GM12801 (cell line): ENCODE measurements at regions not wholly inside any gene's neighbourhood (a gene's known extent, or its start where the extent isn't known, plus 50 kb on each side); places are given as distances from the start of the nearest gene placed in this dataset.

Experiments
- TF ChIP-seq, protein P1 (sequence below): IDR thresholded peaks from one replicate; pipeline ENCODE4 v1.5.1; 2011; ENCODE audit warnings: control low read depth; ENCODE audit not compliant: insufficient read length; ENCODE audit errors: extremely low read depth

- TF ChIP-seq, protein P1, sequence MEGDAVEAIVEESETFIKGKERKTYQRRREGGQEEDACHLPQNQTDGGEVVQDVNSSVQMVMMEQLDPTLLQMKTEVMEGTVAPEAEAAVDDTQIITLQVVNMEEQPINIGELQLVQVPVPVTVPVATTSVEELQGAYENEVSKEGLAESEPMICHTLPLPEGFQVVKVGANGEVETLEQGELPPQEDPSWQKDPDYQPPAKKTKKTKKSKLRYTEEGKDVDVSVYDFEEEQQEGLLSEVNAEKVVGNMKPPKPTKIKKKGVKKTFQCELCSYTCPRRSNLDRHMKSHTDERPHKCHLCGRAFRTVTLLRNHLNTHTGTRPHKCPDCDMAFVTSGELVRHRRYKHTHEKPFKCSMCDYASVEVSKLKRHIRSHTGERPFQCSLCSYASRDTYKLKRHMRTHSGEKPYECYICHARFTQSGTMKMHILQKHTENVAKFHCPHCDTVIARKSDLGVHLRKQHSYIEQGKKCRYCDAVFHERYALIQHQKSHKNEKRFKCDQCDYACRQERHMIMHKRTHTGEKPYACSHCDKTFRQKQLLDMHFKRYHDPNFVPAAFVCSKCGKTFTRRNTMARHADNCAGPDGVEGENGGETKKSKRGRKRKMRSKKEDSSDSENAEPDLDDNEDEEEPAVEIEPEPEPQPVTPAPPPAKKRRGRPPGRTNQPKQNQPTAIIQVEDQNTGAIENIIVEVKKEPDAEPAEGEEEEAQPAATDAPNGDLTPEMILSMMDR: no peak
Observed at GRCh38 chr11:45502226-45502545, 163.2 kb downstream of the CHST1 start.

DNA sequence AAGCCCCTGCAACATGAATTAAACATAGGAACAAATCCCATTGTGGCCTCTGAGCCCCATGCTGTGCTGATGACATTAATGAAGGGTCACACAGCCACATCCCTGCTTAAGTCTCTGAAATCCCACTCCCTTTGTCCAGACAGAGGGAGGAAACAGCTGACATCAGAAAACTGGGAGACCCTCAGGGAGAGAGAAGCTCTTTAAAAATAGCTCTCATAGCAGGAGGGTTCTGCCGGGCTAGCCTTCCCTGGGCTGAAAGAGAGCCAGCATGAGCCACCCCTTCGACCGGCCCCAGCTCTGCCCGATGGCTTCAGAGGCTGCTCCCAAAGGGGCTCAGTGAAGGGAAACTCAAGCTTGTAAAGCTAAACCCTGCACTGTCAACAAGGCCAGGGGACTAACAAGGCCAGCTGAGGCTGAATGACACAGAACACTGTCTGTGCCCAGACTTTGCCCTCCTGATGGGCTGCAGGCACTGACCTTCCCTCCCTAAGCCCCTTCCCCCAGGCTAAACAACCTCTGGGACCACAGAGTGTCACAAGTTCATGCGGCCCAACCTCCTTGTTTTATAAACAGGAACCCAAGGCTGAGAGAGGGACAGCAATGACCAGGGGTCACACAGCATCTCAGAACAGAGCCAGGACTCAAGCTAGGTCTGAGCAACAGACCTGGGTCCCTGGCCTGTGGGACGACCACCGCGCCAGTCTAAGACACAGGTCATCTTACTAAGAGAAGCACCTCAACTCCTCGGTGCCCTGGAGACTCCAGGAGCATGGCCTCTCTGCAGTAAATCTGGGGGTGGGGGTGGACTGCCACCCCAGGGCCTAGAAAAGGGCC lies 163.8 kb downstream of the CHST1 start:
- TF ChIP-seq, protein P1: no peak

DNA sequence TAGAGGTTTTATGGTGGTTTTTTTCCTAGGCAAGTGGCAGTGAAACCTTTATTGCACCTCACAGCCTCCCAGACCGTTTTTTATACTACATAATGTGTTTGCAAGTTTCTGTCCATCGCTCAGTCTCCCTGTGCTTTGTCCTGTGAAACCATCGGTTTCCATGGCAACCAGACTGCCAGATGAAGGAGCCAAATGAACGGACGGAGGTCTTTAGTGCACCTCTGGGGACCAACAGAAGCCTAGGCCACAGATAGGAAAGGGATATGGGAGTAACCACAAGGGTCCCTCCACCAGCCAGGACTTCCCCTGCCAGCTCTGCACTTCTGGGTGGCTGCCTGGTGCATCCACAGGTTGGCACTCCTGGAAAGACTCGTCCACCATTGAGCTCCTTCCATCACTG lies 165.0 kb downstream of the CHST1 start:
- TF ChIP-seq, protein P1: no peak

- TF ChIP-seq, protein P1: no peak
Observed at GRCh38 chr11:45494738-45495137, 170.7 kb downstream of the CHST1 start.

DNA sequence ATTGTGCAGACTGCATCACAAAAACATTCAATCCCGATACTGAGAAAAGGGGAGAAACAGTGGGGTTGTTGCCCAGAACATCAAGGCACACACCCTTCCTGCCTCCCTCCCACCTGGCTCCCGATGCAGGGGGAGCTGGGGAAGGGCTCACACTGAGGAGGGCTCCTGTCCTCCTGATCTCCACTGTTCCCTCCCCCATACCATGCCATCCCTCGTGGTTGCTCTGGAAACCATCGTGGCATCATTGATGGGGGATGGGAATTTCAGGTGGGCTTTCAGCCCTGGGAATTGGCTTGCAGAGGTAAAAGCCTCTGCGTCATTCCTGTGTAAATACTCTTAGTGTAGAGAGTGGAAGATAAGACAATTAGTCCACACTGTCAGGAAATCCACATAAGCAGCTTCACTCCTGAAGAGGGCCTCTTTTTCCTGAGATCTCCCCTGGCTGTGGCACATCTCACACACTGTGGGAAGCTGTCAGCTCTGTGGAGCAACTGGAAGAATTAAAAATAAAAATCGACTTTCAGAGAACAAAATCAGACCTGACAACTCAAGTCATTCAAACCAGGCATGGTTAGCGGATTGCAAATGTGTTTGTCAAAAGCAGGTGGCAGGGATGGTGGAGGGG lies 176.0 kb downstream of the CHST1 start:
- TF ChIP-seq, protein P1: no peak

DNA sequence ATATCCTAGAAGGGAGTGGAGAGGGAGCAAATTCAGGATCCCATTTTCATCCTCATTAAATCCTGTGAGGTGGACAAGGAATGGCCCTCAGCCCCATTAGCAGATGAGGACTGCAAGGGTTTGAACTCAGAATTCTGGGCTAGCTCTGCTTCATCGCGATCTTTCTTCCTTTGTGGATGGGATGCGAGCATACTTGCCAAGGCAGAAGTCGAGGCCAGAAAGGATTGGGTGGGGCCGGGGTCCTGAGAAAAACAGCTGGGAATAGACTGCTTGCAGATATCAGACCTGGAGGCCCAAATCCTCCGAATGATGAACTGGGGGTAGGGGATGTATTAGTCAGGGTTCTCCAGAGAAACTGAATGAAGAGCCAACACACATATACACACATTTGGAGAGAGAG lies 179.0 kb downstream of the CHST1 start:
- TF ChIP-seq, protein P1: no peak

DNA sequence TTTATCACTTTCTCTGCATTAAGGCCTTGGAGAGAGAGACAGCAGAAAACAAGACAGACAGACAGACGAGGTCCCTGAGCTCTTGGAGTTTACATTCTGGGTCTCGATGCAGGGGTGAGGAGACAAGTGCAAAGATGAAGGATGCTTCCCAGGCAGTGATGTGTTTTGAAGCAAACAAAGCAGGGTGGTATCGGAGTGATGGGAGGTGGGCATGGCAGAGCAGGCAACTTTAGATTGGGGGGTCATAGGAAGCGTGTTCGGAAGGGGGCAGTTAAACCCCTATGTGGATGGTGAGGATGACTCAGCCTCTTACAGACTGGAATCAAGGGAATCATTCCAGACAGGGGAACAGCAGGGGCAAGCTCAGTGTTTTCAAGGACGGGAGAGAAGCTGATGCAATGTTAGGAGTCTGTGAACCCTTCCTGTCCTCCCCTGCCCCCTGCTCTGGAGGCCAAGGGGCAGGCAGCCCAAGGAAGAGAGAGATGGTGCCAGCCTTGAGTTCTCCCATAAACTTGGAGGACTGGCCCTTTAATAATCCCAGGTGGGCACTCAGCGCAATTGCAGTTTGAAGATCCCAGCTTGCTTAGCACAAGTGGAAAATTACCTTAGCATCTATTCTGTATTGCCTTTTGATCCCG lies 180.2 kb downstream of the CHST1 start:
- TF ChIP-seq, protein P1: no peak
